Mucosa of rectum (tissue), 2 donors: ENCODE measurements at regions not wholly inside any gene's neighbourhood (a gene's known extent, or its start where the extent isn't known, plus 50 kb on each side); places are given as distances from the start of the nearest gene placed in this dataset.

ENCODE experiments used
- H3K27ac ChIP-seq, 2 donors: one replicate each; pipeline ENCODE4 v1.7.0; 2013; ENCODE audit warnings: inconsistent platforms in 2 of 2, low read depth in 2 of 2, low read length in 2 of 2
- H3K27me3 ChIP-seq, 2 donors: one replicate each; pipeline ENCODE4 v1.7.0; 2013; ENCODE audit warnings: low read length in 2 of 2; ENCODE audit not compliant: control insufficient read depth in 2 of 2, insufficient read depth in 2 of 2
- H3K36me3 ChIP-seq, 2 donors: one replicate each; pipeline ENCODE4 v1.7.0; 2013; ENCODE audit warnings: low read length in 2 of 2; ENCODE audit not compliant: control insufficient read depth in 2 of 2, insufficient read depth in 2 of 2
- H3K4me1 ChIP-seq, 2 donors: one replicate each; pipeline ENCODE4 v1.7.0; 2013; ENCODE audit warnings: low read length in 2 of 2, mild to moderate bottlenecking in 1 of 2; ENCODE audit not compliant: control insufficient read depth in 2 of 2, insufficient read depth in 2 of 2
- H3K4me3 ChIP-seq, 2 donors: one replicate each; pipeline ENCODE4 v1.7.0; 2013; ENCODE audit warnings: low read length in 2 of 2
- H3K9ac ChIP-seq, 2 donors: one replicate each; pipeline ENCODE4 v1.7.0; 2013; ENCODE audit warnings: low read length in 2 of 2, low read depth in 1 of 2, mild to moderate bottlenecking in 1 of 2
- H3K9me3 ChIP-seq, 2 donors: one replicate each; pipeline ENCODE4 v1.7.0; 2013; ENCODE audit warnings: low read length in 2 of 2; ENCODE audit not compliant: control insufficient read depth in 2 of 2
- donor health status: healthy.
- donor health status: Normal muscosa, but diverticular disease.

GRCh38 chr5:21125238-21125983 is 1137.4 kb upstream of the CDH18 start:
- H3K9ac ChIP-seq = no peak overlapping the region

GRCh38 chr5:21121213-21121612 is 1133.2 kb upstream of the CDH18 start:
- H3K9me3 ChIP-seq = peaks cover 2 to 3% of the 10 kb centered on the region in 2 donors
- no peaks in the 10 kb centered on the region for H3K27me3 ChIP-seq
- H3K4me3 ChIP-seq = no peak overlapping the region
- H3K9ac ChIP-seq = no peak overlapping the region
- H3K4me1 ChIP-seq = no peaks in the 10 kb centered on the region
- no peak overlapping the region for H3K27ac ChIP-seq
- H3K36me3 ChIP-seq = no peaks in the 10 kb centered on the region

More at GRCh38 chr5:21125238-21125983, 1137.4 kb upstream of the CDH18 start:
- Histone ChIP-seq H3K36me3 (no peaks in the 10 kb centered on the region), H3K27me3 (no peaks in the 10 kb centered on the region), H3K27ac (no peak overlapping the region), H3K4me3 (no peak overlapping the region), H3K4me1 (no peaks in the 10 kb centered on the region), H3K9me3 (no peaks in the 10 kb centered on the region)

- Histone ChIP-seq H3K36me3 (no peaks in the 10 kb centered on the region), H3K4me3 (no peak overlapping the region), H3K27ac (no peak overlapping the region), H3K9me3 (no peaks in the 10 kb centered on the region), H3K4me1 (no peaks in the 10 kb centered on the region), H3K9ac (no peak overlapping the region), H3K27me3 (no peaks in the 10 kb centered on the region)
Measured at GRCh38 chr5:21097661-21098060, 1109.7 kb upstream of the CDH18 start.

GRCh38 chr5:21094619-21095018 is 1106.6 kb upstream of the CDH18 start:
- H3K4me3 ChIP-seq = no peak overlapping the region
- no peak overlapping the region for H3K9ac ChIP-seq
- no peaks in the 10 kb centered on the region for H3K4me1 ChIP-seq
- no peaks in the 10 kb centered on the region for H3K36me3 ChIP-seq
- H3K27ac ChIP-seq = no peak overlapping the region
- no peaks in the 10 kb centered on the region for H3K9me3 ChIP-seq
- H3K27me3 ChIP-seq = no peaks in the 10 kb centered on the region

GRCh38 chr5:21087766-21088165 is 1099.8 kb upstream of the CDH18 start:
- H3K27ac ChIP-seq = no peak overlapping the region
- no peaks in the 10 kb centered on the region for H3K9me3 ChIP-seq
- no peak overlapping the region for H3K4me3 ChIP-seq
- H3K36me3 ChIP-seq = no peaks in the 10 kb centered on the region
- H3K27me3 ChIP-seq = no peaks in the 10 kb centered on the region
- no peak overlapping the region for H3K9ac ChIP-seq
- no peaks in the 10 kb centered on the region for H3K4me1 ChIP-seq

GRCh38 chr5:21085791-21086190 is 1097.8 kb upstream of the CDH18 start:
- no peaks in the 10 kb centered on the region for H3K4me1 ChIP-seq
- no peak overlapping the region for H3K27ac ChIP-seq
- H3K9ac ChIP-seq = no peak overlapping the region
- H3K9me3 ChIP-seq = no peaks in the 10 kb centered on the region
- H3K36me3 ChIP-seq = no peaks in the 10 kb centered on the region
- no peaks in the 10 kb centered on the region for H3K27me3 ChIP-seq
- no peak overlapping the region for H3K4me3 ChIP-seq

- no peak overlapping the region for H3K4me3 ChIP-seq
- no peaks in the 10 kb centered on the region for H3K27me3 ChIP-seq
- H3K4me1 ChIP-seq = no peaks in the 10 kb centered on the region
- H3K36me3 ChIP-seq = no peaks in the 10 kb centered on the region
- H3K9me3 ChIP-seq = no peaks in the 10 kb centered on the region
- H3K9ac ChIP-seq = no peak overlapping the region
- H3K27ac ChIP-seq = no peak overlapping the region
Measured at GRCh38 chr5:21071986-21072385, 1084.0 kb upstream of the CDH18 start.

- Histone ChIP-seq H3K9ac (no peak overlapping the region), H3K36me3 (no peaks in the 10 kb centered on the region), H3K27me3 (no peaks in the 10 kb centered on the region), H3K9me3 (no peaks in the 10 kb centered on the region), H3K4me3 (no peak overlapping the region), H3K4me1 (no peaks in the 10 kb centered on the region), H3K27ac (no peak overlapping the region)
Measured at GRCh38 chr5:21071421-21071820, 1083.4 kb upstream of the CDH18 start.

GRCh38 chr5:21070858-21071257 is 1082.9 kb upstream of the CDH18 start:
- H3K36me3 ChIP-seq = no peaks in the 10 kb centered on the region
- H3K9me3 ChIP-seq = no peaks in the 10 kb centered on the region
- H3K9ac ChIP-seq = no peak overlapping the region
- H3K27me3 ChIP-seq = no peaks in the 10 kb centered on the region
- no peaks in the 10 kb centered on the region for H3K4me1 ChIP-seq
- no peak overlapping the region for H3K4me3 ChIP-seq
- no peak overlapping the region for H3K27ac ChIP-seq

GRCh38 chr5:21067724-21068123 is 1079.7 kb upstream of the CDH18 start:
- peaks cover 0 to 2% of the 10 kb centered on the region in 2 donors for H3K9me3 ChIP-seq
- no peaks in the 10 kb centered on the region for H3K27me3 ChIP-seq
- H3K4me3 ChIP-seq = no peak overlapping the region
- H3K9ac ChIP-seq = no peak overlapping the region
- H3K36me3 ChIP-seq = no peaks in the 10 kb centered on the region
- H3K4me1 ChIP-seq = no peaks in the 10 kb centered on the region
- H3K27ac ChIP-seq = no peak overlapping the region
